ENCODE measurements at regions not wholly inside any gene's neighbourhood (a gene's known extent, or its start where the extent isn't known, plus 50 kb on each side); places are given as distances from the start of the nearest gene placed in this dataset.
"Not testable (repeated sequence)": the region's sequence is repeated elsewhere in the genome, so short reads cannot be mapped to it uniquely, and the experiment has no call there.

DNA sequence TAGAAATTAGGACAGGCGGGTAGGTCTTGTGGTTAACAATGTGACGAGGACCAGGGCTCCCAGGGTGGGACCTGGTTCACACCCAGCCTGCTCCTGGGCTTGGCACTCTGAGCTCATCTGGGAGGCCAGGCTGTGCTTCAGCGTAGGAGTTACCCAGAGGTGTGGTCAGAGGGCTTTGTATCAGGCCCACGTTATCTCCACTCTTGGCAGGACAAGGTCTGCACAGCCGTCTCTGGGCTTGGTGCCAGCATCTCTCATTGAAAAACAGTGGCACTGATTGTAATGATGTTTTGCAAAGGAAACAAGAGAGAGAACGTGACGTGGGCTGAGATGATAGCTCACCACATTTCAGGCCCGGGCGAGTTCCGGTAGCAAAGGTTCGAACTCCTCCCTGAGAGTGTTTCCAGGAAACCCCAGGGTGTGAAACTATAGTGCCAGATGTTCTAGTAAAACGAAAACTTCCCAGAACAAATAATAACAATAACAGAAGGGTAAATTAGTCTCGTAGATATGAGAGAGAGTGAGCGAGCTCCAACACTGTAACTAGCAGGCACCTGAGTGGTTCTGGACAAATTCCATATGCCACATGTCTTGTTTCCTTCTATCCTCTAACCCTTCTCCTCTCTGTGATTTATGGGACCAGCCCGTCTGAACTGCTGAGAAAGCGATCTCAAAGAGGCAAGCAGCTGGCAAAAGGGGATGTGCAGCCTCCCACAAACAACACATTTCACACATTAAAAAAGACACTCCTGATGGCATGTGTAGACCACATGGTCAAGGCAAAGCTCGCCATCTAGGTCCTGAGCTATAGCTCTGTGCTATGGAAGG is 227.3 kb downstream of the KTN1 start:
- peak; percentile 38 for DNase-seq

GRCh38 chr14:55807881-55808379 is 227.9 kb downstream of the KTN1 start:
- no peak for DNase-seq

DNA sequence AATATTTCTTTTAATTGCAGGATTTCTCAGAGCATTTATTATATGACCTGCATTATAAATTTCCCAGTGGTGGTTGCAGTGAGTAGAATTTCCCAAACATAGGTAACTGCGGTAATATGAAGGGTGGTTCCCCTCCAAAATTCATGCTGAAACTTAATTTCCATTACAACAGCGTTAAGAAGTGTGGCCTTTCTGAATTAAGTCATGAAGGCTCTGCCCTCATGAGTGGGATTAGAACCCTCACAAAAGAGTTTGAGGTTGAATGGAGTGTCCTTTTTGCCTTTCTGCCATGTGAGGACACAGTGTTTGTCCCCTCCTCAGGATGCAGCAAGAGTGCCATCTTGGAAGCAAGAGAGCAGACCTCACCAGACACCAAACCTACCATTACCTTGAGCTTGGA is 233.6 kb downstream of the KTN1 start:
- DNase-seq, result no peak

GRCh38 chr14:55814064-55814463 is 234.1 kb downstream of the KTN1 start:
- no peak for DNase-seq

DNA sequence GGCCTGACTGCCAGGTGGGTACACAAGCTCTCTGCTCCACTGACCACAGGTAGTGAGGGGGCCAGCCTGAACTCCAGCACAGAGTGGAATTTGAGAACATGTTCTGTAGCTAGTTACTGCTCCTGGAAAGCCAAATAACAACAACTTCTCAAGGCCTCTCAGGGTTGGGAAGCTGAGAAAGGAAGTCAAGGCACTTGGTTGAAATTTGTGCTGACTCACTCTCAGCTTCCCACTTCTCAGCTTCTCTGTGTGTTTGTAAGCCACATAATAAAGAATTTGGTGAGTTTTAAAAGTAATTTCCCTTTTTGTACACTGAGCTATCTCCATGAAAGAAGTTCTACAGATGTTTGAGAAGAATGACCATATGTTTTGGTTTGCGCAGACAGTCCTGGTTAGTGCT is 234.9 kb downstream of the KTN1 start:
- DNase-seq, result no peak

DNA sequence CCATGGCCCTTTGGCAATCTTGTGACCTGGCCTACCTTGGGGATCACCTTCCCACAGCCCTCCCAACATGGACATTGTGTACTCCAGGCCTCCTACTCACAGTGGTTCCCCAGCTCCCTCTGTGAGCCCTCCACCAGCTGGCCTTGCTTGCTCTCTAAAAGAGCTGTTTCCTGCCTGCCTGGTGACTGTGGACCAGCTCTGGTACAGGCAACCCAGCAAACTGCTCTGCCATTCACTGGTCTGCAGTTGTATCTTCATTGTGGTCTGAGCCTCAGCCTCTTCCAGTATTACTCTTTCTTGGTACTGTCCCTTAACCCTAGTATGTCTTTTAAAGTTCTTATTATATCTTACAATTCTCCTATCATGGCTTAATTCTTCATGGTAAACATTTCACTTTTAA is 236.2 kb downstream of the KTN1 start:
- no peak for DNase-seq

DNA sequence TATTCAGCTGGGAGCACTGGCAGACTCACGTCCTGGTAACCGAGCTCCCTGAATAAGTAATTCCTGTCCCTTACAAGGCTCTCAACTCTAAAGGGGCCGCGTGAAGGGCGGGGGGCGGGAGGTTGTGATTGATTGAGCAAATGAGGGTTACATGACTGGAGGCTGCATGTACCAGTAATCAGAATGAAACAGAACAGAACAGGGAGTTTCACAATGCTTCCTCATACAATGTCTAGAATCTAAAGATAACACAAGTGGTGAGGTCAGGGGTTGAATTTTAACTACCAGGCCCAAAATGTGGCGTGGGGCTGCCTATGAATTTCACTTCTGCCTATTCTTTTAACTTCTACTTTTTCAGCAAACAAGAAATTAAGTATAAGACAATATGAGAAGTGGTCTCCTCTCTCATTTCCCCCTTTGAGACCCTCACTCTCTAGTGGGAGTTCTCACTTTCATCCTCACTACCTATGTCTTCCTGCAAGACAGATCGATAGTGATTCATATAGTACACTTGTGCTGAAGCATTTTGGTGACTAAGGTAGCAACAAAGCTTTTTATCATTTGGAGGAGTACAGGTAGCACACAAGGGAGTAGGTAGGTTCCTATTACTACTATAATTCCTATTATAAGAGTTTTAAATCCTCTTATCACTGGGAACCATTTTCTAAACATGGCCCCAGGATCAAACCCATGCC is 239.8 kb downstream of the KTN1 start:
- DNase-seq, result no peak

DNA sequence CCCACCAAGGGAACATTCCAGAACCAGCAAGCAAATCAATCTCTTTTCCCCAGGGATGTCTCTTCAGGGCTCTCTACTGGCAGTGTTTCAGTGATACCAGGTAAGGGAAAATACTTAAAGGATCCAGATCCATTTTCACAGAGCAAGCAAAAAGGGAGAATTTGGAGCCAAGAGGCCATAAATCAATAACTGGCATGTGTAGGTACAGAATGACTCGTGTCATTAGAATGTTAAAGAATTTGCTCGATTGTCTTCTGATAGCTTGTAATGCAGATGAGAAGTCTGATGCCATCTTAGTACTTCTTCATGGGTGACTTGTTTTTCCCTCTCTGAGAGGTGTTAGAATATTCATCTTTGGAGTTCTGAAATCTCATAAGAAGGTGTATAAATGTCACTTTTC is 242.9 kb downstream of the KTN1 start:
- DNase-seq, result no peak

- no peak for DNase-seq
These were observed 252.3 kb downstream of the KTN1 start for GRCh38 chr14:55832122-55832911.

GRCh38 chr14:55832974-55833373 is 253.0 kb downstream of the KTN1 start:
- DNase-seq, result no peak

DNA sequence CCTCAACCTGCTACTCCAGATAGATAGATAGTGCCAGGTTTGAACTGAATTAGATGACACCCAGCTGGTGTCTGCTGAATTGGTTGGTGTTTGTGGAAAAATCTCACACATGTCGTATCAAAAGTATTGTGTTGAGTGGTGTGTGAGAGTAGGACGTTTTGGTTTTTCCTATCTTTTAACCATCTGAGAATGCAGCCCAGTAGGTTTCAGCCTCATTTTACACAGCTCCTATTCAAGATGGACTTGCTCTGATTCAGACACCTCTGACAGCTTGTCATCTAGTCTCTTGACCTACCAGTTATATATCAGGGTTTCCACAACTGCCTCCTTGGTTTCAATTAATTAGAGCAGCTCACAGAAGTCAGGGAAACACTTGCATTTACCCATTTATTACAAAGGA is 254.4 kb downstream of the KTN1 start:
- no peak for DNase-seq

DNA sequence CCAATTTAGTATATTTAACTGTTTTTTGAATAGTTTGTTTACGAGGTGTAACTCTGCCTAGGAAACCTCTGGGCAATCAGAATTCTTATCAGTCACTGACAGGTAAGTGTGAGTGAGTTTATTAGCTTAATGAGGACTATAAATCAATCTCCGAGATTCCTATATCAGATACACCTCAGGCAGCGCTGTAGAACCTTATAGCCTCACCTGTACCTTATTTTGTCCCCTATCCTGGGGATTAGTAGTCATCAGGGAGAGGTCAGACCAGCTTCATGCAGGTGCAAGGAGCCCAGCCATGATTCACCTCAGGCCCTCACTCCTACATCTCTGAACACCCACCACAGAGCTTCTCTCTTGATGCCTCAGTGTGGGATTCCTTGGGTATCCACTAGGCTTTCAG is 256.0 kb downstream of the KTN1 start:
- DNase-seq, result no peak

GRCh38 chr14:55837467-55837866 is 257.5 kb downstream of the KTN1 start:
- DNase-seq, result no peak

DNA sequence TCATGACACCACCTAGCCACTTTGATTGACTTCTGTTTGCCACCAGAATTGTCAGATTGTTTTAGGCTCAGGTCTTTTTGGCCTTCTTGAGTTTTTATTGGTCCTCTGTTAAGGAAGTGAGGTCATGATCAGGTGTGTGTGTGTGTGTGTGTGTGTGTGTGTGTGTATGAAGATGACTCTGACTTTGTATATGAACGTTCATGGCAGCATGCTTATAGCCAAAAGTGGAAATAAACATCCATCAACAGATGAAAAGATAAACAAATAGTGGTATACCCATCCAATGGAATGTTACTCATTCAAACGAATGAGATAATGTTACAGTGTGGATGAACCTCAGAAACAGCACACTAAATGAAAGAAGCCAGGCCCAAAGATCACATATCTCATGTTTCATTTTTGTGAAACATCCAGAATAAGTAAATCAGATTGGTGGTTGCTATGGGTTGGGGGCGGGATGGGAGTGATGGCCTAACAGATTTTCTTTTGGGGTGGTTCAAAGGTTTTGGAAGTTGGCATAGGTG is 258.6 kb downstream of the KTN1 start:
- DNase-seq, result no peak

GRCh38 chr14:55839301-55839947 is 259.4 kb downstream of the KTN1 start:
- not testable (repeated sequence) for DNase-seq

- DNase-seq, result no peak
These were observed 260.8 kb downstream of the KTN1 start for GRCh38 chr14:55840821-55841220.

DNA sequence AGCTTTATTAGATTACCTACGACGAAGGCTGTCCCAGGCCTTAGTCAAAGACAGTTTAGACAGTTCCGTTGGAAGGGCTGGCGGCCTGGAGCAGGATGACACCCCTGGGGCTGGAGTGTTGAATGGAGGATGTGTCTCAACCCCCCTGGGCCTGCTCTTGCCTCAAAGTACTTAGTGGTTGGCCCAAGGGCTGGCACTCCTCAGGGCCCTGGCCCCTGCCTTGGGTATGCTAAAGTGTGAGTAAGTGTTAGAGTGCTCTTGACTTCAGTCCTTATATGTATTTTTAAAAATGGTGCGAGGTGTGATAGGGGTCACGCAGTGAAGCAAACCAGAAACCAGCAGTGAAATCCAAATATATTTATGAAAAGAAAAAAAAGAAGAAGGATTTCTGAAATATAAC is 261.6 kb downstream of the KTN1 start:
- DNase-seq, result no peak

DNA sequence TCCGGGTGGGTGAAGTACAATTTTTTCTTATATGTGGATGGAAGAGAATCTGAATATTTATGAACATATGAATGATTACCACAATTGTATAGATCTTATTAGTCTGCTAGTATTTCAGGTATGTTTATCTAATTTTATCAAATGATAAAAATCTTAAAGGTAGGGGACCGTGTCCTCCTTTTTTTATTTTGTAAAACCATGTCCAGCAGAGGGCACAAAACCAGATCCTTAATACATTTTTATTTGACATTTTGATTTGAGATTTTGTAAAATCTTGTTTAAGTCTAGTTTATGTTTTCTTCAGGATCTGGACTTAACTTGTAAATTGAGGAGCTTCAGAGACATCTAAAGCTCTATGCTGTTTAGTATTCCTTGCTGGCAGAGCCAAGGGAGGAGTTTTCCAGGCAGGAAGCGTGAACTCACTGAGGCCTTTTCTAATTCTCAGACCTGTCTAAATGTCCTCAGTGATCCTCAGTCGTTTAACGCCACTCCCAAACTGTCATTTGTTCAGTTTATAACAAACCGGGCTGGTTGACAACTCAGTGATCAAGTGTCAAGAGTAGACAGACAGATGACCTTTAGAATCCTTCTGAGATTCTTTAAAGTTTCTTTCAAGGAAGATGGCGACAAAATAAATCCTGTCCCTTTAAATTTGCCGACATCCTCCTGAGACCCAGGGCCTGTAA is 263.9 kb downstream of the KTN1 start:
- DNase-seq, result no peak

DNA sequence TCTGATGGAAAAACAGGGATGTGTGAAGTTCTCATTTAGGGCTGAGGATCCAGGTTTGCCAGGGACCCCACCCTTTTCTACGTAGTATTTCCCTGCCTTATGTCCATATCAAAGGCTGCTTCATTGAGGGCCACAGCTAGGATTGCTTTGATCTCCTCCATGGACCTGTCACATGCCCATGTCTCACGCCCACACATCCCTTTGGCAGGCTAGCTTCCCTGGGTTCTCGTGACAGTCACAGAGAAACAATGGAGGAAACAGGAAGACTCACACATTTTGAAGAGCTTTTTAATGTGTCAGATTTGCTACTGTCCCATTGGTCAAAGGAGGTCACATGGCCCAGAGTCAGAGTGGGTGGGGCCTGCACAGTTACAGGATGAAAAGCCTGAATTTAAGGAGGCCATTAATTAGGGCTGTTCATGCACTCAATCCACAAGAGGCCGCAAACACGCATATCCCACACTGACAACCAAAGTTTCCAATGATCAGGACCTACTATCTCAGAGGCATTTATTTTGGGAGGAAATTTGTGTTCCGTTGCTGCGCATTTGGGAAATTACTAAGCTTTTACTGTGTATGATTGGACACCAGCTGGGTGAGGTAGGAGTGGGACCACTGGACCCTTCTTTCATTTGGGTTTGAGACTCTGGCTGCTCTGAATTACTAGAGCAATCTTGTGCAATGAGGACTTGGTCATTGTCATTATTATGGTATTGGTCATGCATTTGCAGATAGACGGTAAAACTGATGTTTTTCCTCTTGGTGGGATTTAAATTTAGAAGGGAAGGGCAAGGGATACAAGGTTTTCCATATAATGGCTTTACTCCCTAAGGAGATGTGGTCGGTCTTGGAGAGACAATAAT is 266.2 kb downstream of the KTN1 start:
- no peak for DNase-seq

DNA sequence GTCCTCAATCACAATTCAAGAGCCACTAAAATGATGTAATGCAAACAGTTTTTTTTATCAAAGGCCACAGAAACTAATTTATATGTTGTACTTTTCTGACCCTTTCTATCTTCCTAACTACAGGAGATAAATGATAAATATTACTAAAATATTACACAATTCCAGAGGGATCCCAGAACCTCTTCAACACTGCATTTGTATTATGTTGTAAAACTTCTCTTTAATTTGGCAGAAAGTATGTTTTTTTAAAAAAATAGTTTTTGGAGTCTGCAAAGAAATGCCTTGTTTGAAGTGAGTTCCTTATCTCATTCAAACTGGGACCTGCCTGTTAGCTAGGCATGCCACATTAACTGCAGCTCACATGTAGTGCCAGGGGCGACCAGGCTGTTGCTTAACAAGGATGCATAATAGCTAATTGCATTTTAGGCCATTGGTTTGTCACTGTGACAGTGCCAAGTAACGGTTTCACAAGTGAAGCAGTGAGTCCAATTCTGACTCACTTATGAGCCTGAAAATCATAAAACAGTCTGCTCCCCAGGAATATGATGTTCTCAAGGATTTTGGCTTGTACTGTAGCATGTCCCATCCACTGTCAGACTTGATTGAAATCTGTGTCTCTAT is 266.9 kb downstream of the KTN1 start:
- no peak for DNase-seq

DNA sequence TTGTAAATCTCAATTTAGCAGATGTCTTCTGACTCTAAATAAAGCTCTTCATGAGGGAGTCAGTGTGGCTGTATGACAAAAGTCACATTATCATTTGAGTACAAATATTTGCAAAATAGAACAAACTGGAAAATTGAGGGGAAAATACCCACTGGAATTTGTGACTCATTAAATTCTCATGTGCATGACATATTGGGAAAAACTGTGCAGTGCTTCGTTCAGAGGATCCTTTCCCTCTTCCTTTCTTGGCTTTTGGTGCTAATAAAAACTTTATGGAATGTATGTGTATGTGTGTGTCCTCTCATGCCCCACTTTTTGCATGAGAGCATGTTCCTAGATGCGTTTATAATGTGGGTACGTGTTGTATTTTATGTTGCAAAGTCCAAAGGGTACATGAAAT is 267.8 kb downstream of the KTN1 start:
- DNase-seq, result no peak
